Calu3 (cell line): ENCODE measurements at regions not wholly inside any gene's neighbourhood (a gene's known extent, or its start where the extent isn't known, plus 50 kb on each side); places are given as distances from the start of the nearest gene placed in this dataset.

Experiments
- BruUV-seq: library from RNA; stranded (reverse); fragments of 400-500 nt; replicated peaks from 2 replicates; lab custom pipeline; 2021; lab: Mats Ljungman, UMichigan
- CTCF ChIA-PET: fragments of 300-600 bp; sonication (Branson Sonifier 250); formaldehyde crosslinking; loops from one replicate; lab custom pipeline; 2022; ENCODE audit warnings: antibody characterized with exemption; lab: Charles Lee
- DNase-seq: peaks from one replicate; pipeline ENCODE4 v3.0.0; 2022
- H3K27ac Mint-ChIP-seq: one replicate; pipeline ENCODE4 v1.8.0; 2022; ENCODE audit warnings: mixed read lengths; ENCODE audit not compliant: unreplicated experiment
- H3K27me3 Mint-ChIP-seq: one replicate; pipeline ENCODE4 v1.8.0; 2022; ENCODE audit warnings: mixed read lengths; ENCODE audit not compliant: unreplicated experiment
- H3K36me3 Mint-ChIP-seq: one replicate; pipeline ENCODE4 v1.8.0; 2022; ENCODE audit warnings: mild to moderate bottlenecking, moderate library complexity, mixed read lengths; ENCODE audit not compliant: insufficient read depth, unreplicated experiment
- H3K4me1 Mint-ChIP-seq: one replicate; pipeline ENCODE4 v1.8.0; 2022; ENCODE audit warnings: mild to moderate bottlenecking, low read depth, mixed read lengths; ENCODE audit not compliant: unreplicated experiment
- H3K4me3 Mint-ChIP-seq: one replicate; pipeline ENCODE4 v1.8.0; 2022; ENCODE audit warnings: mild to moderate bottlenecking, low read depth, moderate library complexity, mixed read lengths; ENCODE audit not compliant: unreplicated experiment
- H3K9me3 Mint-ChIP-seq: one replicate; pipeline ENCODE4 v1.8.0; 2022; ENCODE audit warnings: low read depth, mixed read lengths; ENCODE audit not compliant: unreplicated experiment
- CTCF ChIP-seq: fragments of 200-600 bp; IDR thresholded peaks from one replicate; pipeline ENCODE4 v1.8.0; 2022; ENCODE audit warnings: antibody characterized with exemption; ENCODE audit not compliant: unreplicated experiment
- intact Hi-C: fragments of 100-400 bp; cut with micrococcal nuclease; formaldehyde crosslinking; loops from one replicate; pipeline ENCODE4 v1.10.0; 2022; ENCODE audit not compliant: unreplicated experiment

GRCh38 chr1:29889776-29890175 lies 653.5 kb downstream of the PTPRU start:
- CTCF ChIA-PET, result interaction anchor here (1.5 kb wide), 1 partner anchor 9 kb away, joined by 3 read pairs; no protein-coding TSS in a partner anchor
- no peak for DNase-seq
- BruUV-seq, result no TSS peak
- peaks cover 2% of the 10 kb centered on the region for H3K9me3 Mint-ChIP-seq
- peaks cover 89% of the 10 kb centered on the region for H3K27me3 Mint-ChIP-seq
- no peak for TF ChIP-seq CTCF
- no peak overlapping the region for H3K27ac Mint-ChIP-seq
- intact Hi-C loops, result no loop called here
- no peak overlapping the region for H3K4me3 Mint-ChIP-seq
- no peaks in the 10 kb centered on the region for H3K4me1 Mint-ChIP-seq
- H3K36me3 Mint-ChIP-seq, result no peaks in the 10 kb centered on the region

- Mint-ChIP-seq H3K4me3 (no peak overlapping the region), H3K27me3 (peaks cover 83% of the 10 kb centered on the region), H3K4me1 (no peaks in the 10 kb centered on the region), H3K36me3 (no peaks in the 10 kb centered on the region), H3K9me3 (peaks cover 2% of the 10 kb centered on the region), H3K27ac (no peak overlapping the region)
- CTCF ChIA-PET, result no interaction called here
- TF ChIP-seq CTCF, result no peak
- no peak for DNase-seq
- BruUV-seq, result no TSS peak
- intact Hi-C loops, result no loop called here
Measured at GRCh38 chr1:29884740-29885139, 648.4 kb downstream of the PTPRU start.

GRCh38 chr1:29883986-29884385 lies 647.7 kb downstream of the PTPRU start:
- no peaks in the 10 kb centered on the region for H3K4me1 Mint-ChIP-seq
- CTCF ChIA-PET, result no interaction called here
- intact Hi-C loops, result no loop called here
- H3K27me3 Mint-ChIP-seq, result peaks cover 83% of the 10 kb centered on the region
- no peaks in the 10 kb centered on the region for H3K36me3 Mint-ChIP-seq
- H3K9me3 Mint-ChIP-seq, result peaks cover 2% of the 10 kb centered on the region
- TF ChIP-seq CTCF, result no peak
- DNase-seq, result no peak
- no TSS peak for BruUV-seq
- H3K4me3 Mint-ChIP-seq, result no peak overlapping the region
- no peak overlapping the region for H3K27ac Mint-ChIP-seq

GRCh38 chr1:29883411-29883832 lies 647.1 kb downstream of the PTPRU start:
- Mint-ChIP-seq H3K9me3 (peaks cover 2% of the 10 kb centered on the region), H3K4me3 (no peak overlapping the region), H3K27me3 (peaks cover 83% of the 10 kb centered on the region), H3K27ac (no peak overlapping the region), H3K4me1 (no peaks in the 10 kb centered on the region), H3K36me3 (no peaks in the 10 kb centered on the region)
- no peak for TF ChIP-seq CTCF
- CTCF ChIA-PET, result no interaction called here
- BruUV-seq, result no TSS peak
- intact Hi-C loops, result no loop called here
- DNase-seq, result no peak
